ENCODE measurements at regions not wholly inside any gene's neighbourhood (a gene's known extent, or its start where the extent isn't known, plus 50 kb on each side); places are given as distances from the start of the nearest gene placed in this dataset.
"Not testable (repeated sequence)": the region's sequence is repeated elsewhere in the genome, so short reads cannot be mapped to it uniquely, and the experiment has no call there.

- Histone ChIP-seq H3K9me3 (ENCODE audit: low read length) (no peaks in the 10 kb centered on the region), H3K27me3 (ENCODE audit: insufficient read depth, low read length) (no peaks in the 10 kb centered on the region), H2AFZ (ENCODE audit: low read depth, low read length) (no peak overlapping the region), H3K36me3 (ENCODE audit: insufficient read depth, low read length) (no peaks in the 10 kb centered on the region), H3K4me3 (ENCODE audit: low read length) (no peak overlapping the region), H3K4me1 (ENCODE audit: insufficient read depth, low read length) (no peaks in the 10 kb centered on the region)
Observed at GRCh38 chr1:187646536-187647107, 817.9 kb downstream of the PLA2G4A start.

DNA sequence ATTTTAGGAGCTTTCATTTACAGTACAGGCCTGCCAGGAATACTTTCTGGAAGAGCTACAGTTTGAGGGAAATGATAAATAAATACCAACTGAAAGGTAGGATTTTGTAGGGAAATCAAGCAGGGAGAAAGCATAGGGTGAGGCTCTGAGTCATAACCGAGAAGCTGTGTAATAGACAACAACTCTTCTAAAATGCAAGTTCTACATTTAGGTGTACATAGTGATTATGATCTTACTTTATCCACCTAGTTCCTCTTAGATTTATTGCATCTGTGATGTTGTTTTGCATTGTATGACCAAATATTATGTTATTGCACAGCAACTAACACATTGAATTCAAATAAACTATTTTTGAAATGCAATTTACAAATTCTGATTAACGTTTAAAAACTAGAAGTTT is 819.3 kb downstream of the PLA2G4A start:
- Histone ChIP-seq H3K4me3 (ENCODE audit: low read length) (no peak overlapping the region), H3K27me3 (ENCODE audit: insufficient read depth, low read length) (no peaks in the 10 kb centered on the region), H3K36me3 (ENCODE audit: insufficient read depth, low read length) (no peaks in the 10 kb centered on the region), H3K4me1 (ENCODE audit: insufficient read depth, low read length) (no peaks in the 10 kb centered on the region), H2AFZ (ENCODE audit: low read depth, low read length) (no peak overlapping the region), H3K9me3 (ENCODE audit: low read length) (no peaks in the 10 kb centered on the region)

- no peaks in the 10 kb centered on the region for H3K36me3 ChIP-seq (ENCODE audit: insufficient read depth, low read length)
- no peak overlapping the region for H2AFZ ChIP-seq (ENCODE audit: low read depth, low read length)
- no peaks in the 10 kb centered on the region for H3K9me3 ChIP-seq (ENCODE audit: low read length)
- H3K27me3 ChIP-seq (ENCODE audit: insufficient read depth, low read length): no peaks in the 10 kb centered on the region
- no peak overlapping the region for H3K4me3 ChIP-seq (ENCODE audit: low read length)
- H3K4me1 ChIP-seq (ENCODE audit: insufficient read depth, low read length): no peaks in the 10 kb centered on the region
Observed at GRCh38 chr1:187654635-187655034, 825.9 kb downstream of the PLA2G4A start.

- no peaks in the 10 kb centered on the region for H3K27me3 ChIP-seq (ENCODE audit: insufficient read depth, low read length)
- H3K36me3 ChIP-seq (ENCODE audit: insufficient read depth, low read length): no peaks in the 10 kb centered on the region
- H3K4me3 ChIP-seq (ENCODE audit: low read length): no peak overlapping the region
- no peaks in the 10 kb centered on the region for H3K9me3 ChIP-seq (ENCODE audit: low read length)
- H3K4me1 ChIP-seq (ENCODE audit: insufficient read depth, low read length): no peaks in the 10 kb centered on the region
- no peak overlapping the region for H2AFZ ChIP-seq (ENCODE audit: low read depth, low read length)
Observed at GRCh38 chr1:187655104-187655503, 826.4 kb downstream of the PLA2G4A start.

DNA sequence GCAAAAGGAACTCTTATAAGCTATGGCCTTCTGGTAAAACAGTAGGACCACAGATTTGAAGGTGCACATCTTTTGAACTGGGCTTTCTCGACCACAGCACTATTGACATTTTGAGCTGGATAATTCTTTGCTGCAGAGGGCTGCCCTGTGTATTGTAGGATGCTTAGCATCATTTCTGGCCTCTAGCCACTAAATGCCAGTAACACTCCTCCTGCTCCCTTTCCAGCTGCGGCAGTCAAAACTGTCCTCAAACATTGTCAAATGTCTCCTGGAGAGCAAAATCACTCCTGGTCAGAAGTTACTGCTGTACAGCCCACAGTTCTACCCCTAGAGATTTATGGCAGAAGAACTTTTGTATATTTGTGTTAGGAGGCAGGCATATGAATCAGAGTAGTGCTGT is 836.7 kb downstream of the PLA2G4A start:
- H2AFZ ChIP-seq (ENCODE audit: low read depth, low read length): no peak overlapping the region
- H3K27me3 ChIP-seq (ENCODE audit: insufficient read depth, low read length): no peaks in the 10 kb centered on the region
- H3K9me3 ChIP-seq (ENCODE audit: low read length): no peaks in the 10 kb centered on the region
- H3K4me3 ChIP-seq (ENCODE audit: low read length): no peak overlapping the region
- H3K36me3 ChIP-seq (ENCODE audit: insufficient read depth, low read length): no peaks in the 10 kb centered on the region
- H3K4me1 ChIP-seq (ENCODE audit: insufficient read depth, low read length): no peaks in the 10 kb centered on the region

GRCh38 chr1:187680823-187681222 is 852.1 kb downstream of the PLA2G4A start:
- no peaks in the 10 kb centered on the region for H3K9me3 ChIP-seq (ENCODE audit: low read length)
- no peaks in the 10 kb centered on the region for H3K27me3 ChIP-seq (ENCODE audit: insufficient read depth, low read length)
- H3K4me1 ChIP-seq (ENCODE audit: insufficient read depth, low read length): no peaks in the 10 kb centered on the region

GRCh38 chr1:187682112-187682511 is 853.4 kb downstream of the PLA2G4A start:
- H3K36me3 ChIP-seq (ENCODE audit: insufficient read depth, low read length): no peaks in the 10 kb centered on the region
- no peaks in the 10 kb centered on the region for H3K4me1 ChIP-seq (ENCODE audit: insufficient read depth, low read length)
- no peaks in the 10 kb centered on the region for H3K27me3 ChIP-seq (ENCODE audit: insufficient read depth, low read length)
- no peak overlapping the region for H2AFZ ChIP-seq (ENCODE audit: low read depth, low read length)
- no peak overlapping the region for H3K4me3 ChIP-seq (ENCODE audit: low read length)
- no peaks in the 10 kb centered on the region for H3K9me3 ChIP-seq (ENCODE audit: low read length)

More at GRCh38 chr1:187680823-187681222, 852.1 kb downstream of the PLA2G4A start:
- H3K36me3 ChIP-seq (ENCODE audit: insufficient read depth, low read length): no peaks in the 10 kb centered on the region
- H3K4me3 ChIP-seq (ENCODE audit: low read length): no peak overlapping the region
- no peak overlapping the region for H2AFZ ChIP-seq (ENCODE audit: low read depth, low read length)

- H3K4me3 ChIP-seq (ENCODE audit: low read length): no peak overlapping the region
- no peaks in the 10 kb centered on the region for H3K4me1 ChIP-seq (ENCODE audit: insufficient read depth, low read length)
- no peaks in the 10 kb centered on the region for H3K27me3 ChIP-seq (ENCODE audit: insufficient read depth, low read length)
- no peaks in the 10 kb centered on the region for H3K36me3 ChIP-seq (ENCODE audit: insufficient read depth, low read length)
- no peaks in the 10 kb centered on the region for H3K9me3 ChIP-seq (ENCODE audit: low read length)
- no peak overlapping the region for H2AFZ ChIP-seq (ENCODE audit: low read depth, low read length)
Observed at GRCh38 chr1:187685333-187685732, 856.6 kb downstream of the PLA2G4A start.

DNA sequence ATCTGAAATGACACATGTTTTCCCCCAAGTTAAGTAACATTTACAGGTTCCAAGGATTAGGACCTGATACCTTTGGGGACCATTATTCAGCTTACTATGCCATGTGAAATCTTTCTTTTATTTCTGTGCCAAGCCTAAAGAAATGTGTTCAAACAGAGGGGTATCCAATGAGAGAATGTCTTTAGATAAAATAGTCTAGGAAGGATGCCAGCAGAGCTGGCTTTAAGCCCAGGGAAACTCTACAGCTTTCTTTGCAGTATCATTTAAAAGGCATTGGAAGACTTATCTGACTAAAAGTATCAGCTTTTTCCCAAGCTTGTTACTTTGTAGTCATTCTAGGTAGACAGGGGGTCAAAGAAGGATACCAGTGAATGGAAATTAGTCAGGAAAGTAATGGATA is 860.4 kb downstream of the PLA2G4A start:
- no peaks in the 10 kb centered on the region for H3K9me3 ChIP-seq (ENCODE audit: low read length)
- H3K36me3 ChIP-seq (ENCODE audit: insufficient read depth, low read length): no peaks in the 10 kb centered on the region
- H2AFZ ChIP-seq (ENCODE audit: low read depth, low read length): no peak overlapping the region
- no peaks in the 10 kb centered on the region for H3K27me3 ChIP-seq (ENCODE audit: insufficient read depth, low read length)
- H3K4me3 ChIP-seq (ENCODE audit: low read length): no peak overlapping the region
- H3K4me1 ChIP-seq (ENCODE audit: insufficient read depth, low read length): no peaks in the 10 kb centered on the region

- no peak overlapping the region for H2AFZ ChIP-seq (ENCODE audit: low read depth, low read length)
- H3K36me3 ChIP-seq (ENCODE audit: insufficient read depth, low read length): no peaks in the 10 kb centered on the region
- no peaks in the 10 kb centered on the region for H3K27me3 ChIP-seq (ENCODE audit: insufficient read depth, low read length)
- no peak overlapping the region for H3K4me3 ChIP-seq (ENCODE audit: low read length)
- no peaks in the 10 kb centered on the region for H3K9me3 ChIP-seq (ENCODE audit: low read length)
- no peaks in the 10 kb centered on the region for H3K4me1 ChIP-seq (ENCODE audit: insufficient read depth, low read length)
Observed at GRCh38 chr1:187691439-187691838, 862.7 kb downstream of the PLA2G4A start.

DNA sequence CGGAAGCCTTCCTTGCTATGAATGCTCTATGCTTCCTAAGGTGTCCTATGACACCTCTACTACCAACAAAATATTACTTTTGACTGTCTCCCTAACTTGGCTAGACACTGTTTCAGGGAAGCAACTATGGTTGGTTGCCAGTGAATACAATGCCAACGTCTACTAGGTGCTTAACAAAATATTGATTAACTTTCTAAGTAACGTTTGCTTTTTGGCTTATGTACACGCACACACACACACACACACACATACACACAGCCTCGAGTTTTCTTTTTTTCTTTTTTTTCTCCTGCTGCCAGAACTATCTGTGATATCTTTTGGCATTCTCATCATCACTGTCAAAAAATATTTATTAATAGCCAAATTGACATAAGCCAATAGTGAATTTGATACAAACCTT is 864.0 kb downstream of the PLA2G4A start:
- H3K4me3 ChIP-seq (ENCODE audit: low read length): no peak overlapping the region
- no peak overlapping the region for H2AFZ ChIP-seq (ENCODE audit: low read depth, low read length)
- no peaks in the 10 kb centered on the region for H3K9me3 ChIP-seq (ENCODE audit: low read length)
- H3K4me1 ChIP-seq (ENCODE audit: insufficient read depth, low read length): no peaks in the 10 kb centered on the region
- no peaks in the 10 kb centered on the region for H3K36me3 ChIP-seq (ENCODE audit: insufficient read depth, low read length)
- no peaks in the 10 kb centered on the region for H3K27me3 ChIP-seq (ENCODE audit: insufficient read depth, low read length)

DNA sequence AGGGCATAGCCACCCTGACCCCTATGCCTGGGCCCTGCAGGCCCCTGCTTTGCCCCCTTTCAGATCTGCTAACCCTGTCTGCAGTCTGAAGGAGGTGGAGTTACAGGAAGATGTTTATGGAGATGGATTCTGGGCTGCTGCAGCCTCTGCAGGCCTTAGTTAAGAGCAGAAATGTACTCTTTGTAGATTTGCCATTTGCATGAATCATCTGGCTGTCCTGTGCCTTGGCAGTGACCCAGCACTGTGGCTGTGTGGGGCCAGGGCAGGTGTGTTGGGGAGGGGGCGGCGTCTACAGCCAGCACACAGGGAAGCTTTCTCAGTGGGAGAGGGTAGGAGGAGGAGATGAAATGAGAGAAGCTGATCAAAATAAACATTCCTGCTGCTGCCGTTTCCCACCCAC is 867.3 kb downstream of the PLA2G4A start:
- no peak overlapping the region for H2AFZ ChIP-seq (ENCODE audit: low read depth, low read length)
- no peaks in the 10 kb centered on the region for H3K4me1 ChIP-seq (ENCODE audit: insufficient read depth, low read length)
- H3K36me3 ChIP-seq (ENCODE audit: insufficient read depth, low read length): no peaks in the 10 kb centered on the region
- H3K27me3 ChIP-seq (ENCODE audit: insufficient read depth, low read length): no peaks in the 10 kb centered on the region
- H3K9me3 ChIP-seq (ENCODE audit: low read length): no peaks in the 10 kb centered on the region
- no peak overlapping the region for H3K4me3 ChIP-seq (ENCODE audit: low read length)

- not testable (repeated sequence) for H3K4me3 ChIP-seq (ENCODE audit: low read length); H3K27me3 ChIP-seq (ENCODE audit: insufficient read depth, low read length); H3K9me3 ChIP-seq (ENCODE audit: low read length); H3K36me3 ChIP-seq (ENCODE audit: insufficient read depth, low read length); H2AFZ ChIP-seq (ENCODE audit: low read depth, low read length); H3K4me1 ChIP-seq (ENCODE audit: insufficient read depth, low read length)
Observed at GRCh38 chr1:187703138-187704130, 874.7 kb downstream of the PLA2G4A start.

Data from neuron (in vitro differentiated cells).